GM19324 (cell line): ENCODE measurements at regions not wholly inside any gene's neighbourhood (a gene's known extent, or its start where the extent isn't known, plus 50 kb on each side); places are given as distances from the start of the nearest gene placed in this dataset.

Source experiments
- ATAC-seq: cut with Tn5 transposase; IDR thresholded peaks from one replicate; pipeline ENCODE4 v1.9.1; 2021; ENCODE audit warnings: mild to moderate bottlenecking, moderate library complexity; ENCODE audit not compliant: unreplicated experiment, low FRiP score

DNA sequence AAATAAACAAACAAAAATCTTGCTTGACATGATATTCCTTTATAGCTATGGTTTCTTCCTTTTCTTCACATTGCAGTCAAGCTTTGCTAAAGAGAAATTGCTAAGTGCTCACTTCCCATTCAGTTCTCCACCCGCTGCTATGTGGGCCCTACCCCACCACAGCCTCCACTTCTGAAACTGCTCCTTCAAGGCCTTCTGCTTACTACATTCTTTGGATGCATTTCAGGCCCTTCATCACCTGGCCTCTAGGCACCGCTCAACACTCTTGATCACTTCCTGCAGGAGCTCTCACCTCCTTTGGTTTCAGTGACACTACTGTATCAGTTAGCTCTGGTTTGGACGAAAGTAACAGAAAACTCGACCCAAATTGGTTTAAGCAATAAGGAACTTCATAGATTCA lies 72.4 kb downstream of the KLF5 start:
- ATAC-seq = no peak

GRCh38 chr13:73129023-73129422 lies 70.2 kb downstream of the KLF5 start:
- ATAC-seq = no peak
